ENCODE measurements at regions not wholly inside any gene's neighbourhood (a gene's known extent, or its start where the extent isn't known, plus 50 kb on each side); places are given as distances from the start of the nearest gene placed in this dataset.

GRCh38 chr1:196144588-196144987 is 463.7 kb downstream of the KCNT2 start:
- TF ChIP-seq, protein P1, sequence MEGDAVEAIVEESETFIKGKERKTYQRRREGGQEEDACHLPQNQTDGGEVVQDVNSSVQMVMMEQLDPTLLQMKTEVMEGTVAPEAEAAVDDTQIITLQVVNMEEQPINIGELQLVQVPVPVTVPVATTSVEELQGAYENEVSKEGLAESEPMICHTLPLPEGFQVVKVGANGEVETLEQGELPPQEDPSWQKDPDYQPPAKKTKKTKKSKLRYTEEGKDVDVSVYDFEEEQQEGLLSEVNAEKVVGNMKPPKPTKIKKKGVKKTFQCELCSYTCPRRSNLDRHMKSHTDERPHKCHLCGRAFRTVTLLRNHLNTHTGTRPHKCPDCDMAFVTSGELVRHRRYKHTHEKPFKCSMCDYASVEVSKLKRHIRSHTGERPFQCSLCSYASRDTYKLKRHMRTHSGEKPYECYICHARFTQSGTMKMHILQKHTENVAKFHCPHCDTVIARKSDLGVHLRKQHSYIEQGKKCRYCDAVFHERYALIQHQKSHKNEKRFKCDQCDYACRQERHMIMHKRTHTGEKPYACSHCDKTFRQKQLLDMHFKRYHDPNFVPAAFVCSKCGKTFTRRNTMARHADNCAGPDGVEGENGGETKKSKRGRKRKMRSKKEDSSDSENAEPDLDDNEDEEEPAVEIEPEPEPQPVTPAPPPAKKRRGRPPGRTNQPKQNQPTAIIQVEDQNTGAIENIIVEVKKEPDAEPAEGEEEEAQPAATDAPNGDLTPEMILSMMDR (IDR thresholded peaks at IDR 0.05) = no peak
- TF ChIP-seq ZFX (IDR thresholded peaks at IDR 0.05; ENCODE audit: borderline replicate concordance) = no peak
- H3K27ac ChIP-seq = no peak overlapping the region

GRCh38 chr1:196143602-196144342 is 464.5 kb downstream of the KCNT2 start:
- no peak overlapping the region for H3K27ac ChIP-seq
- TF ChIP-seq, protein P1 (IDR thresholded peaks at IDR 0.05) = peak; percentile 27
- TF ChIP-seq ZFX (IDR thresholded peaks at IDR 0.05; ENCODE audit: borderline replicate concordance) = no peak

DNA sequence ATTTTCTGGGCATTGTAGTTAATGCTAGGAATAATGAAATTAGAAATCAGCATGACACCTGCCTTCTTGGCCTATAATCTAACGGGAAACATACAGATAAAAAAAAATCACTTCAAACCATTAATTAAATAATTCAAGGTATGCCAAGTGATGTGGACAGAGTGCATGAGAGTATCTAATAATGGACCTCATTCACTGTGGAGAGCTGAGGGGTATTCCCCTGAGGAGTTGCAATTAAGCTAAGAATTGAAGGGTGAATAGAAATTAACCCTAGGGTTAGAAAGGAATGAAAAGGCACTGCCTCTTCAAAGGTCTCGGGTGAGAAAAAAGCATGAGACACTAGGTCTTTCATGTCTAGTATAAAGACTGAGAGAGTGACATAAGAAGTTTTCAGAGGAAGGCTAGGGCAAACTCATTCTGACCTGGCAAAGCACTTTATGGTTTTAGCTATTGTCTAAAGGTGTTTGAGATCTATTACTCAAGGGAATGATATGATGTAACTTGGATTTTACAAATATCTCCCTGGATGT is 466.1 kb downstream of the KCNT2 start:
- no peak for TF ChIP-seq ZFX (IDR thresholded peaks at IDR 0.05; ENCODE audit: borderline replicate concordance)
- TF ChIP-seq, protein P1 (IDR thresholded peaks at IDR 0.05) = no peak
- H3K27ac ChIP-seq = no peak overlapping the region

DNA sequence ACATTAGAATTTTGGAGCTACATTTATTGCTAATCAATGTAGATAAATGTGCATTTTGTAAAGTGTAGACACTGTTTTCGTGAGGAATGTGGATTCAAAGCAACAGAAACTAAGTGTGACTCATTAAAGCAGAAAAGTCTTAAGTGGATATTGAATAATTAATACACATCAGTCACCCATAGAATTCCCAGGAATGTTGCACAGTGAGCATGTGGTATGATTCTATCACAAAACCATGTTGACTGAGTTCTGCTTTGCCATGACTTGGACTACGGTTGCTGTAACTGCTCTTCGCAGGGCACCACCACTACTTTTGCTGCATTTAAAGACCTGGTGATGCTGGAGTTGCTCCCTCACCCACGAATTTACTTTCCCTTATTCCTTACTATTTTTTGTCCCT is 471.8 kb downstream of the KCNT2 start:
- TF ChIP-seq ZFX (IDR thresholded peaks at IDR 0.05; ENCODE audit: borderline replicate concordance) = no peak
- TF ChIP-seq, protein P1 (IDR thresholded peaks at IDR 0.05) = no peak
- H3K27ac ChIP-seq = no peak overlapping the region

DNA sequence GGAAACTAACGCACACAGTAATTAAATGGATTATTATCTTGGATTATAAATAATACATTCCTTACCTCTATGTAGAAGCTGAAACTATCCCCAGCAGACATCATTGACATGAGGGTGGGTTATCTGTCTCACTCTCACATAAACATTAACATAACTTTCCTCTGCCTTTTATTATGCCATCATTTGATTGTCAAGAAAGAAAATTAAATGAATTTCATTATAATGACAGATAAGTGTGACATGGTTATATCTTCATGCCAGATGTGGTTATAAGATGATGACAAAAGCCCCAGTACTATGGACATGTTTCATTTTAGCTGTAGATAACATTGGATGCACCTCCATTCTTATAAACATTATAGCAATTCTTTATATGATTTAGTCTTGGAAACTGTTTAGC is 476.5 kb downstream of the KCNT2 start:
- TF ChIP-seq ZFX (IDR thresholded peaks at IDR 0.05; ENCODE audit: borderline replicate concordance) = no peak
- TF ChIP-seq, protein P1 (IDR thresholded peaks at IDR 0.05) = no peak
- H3K27ac ChIP-seq = no peak overlapping the region

- H3K27ac ChIP-seq = no peak overlapping the region
- TF ChIP-seq, protein P1 (IDR thresholded peaks at IDR 0.05) = no peak
- no peak for TF ChIP-seq ZFX (IDR thresholded peaks at IDR 0.05; ENCODE audit: borderline replicate concordance)
These were observed 479.4 kb downstream of the KCNT2 start for GRCh38 chr1:196128835-196129234.

DNA sequence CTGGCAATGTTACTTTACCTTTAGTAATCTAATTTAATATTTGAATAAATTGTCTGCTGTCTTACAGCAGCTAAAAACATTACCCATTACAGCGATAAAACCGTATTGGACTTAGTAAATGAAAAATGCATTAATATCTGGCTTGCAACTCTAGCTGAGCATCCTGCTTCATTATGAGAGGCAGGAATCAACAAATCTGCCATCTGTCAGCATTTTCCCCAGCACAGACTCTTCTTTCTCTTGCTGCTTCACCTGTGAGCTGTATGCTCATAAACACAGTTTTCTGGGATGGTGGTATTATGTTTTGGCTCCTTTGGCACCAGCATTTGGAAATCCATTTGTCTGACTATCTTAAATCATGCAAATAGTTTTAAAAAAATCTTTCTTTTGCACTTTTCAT is 487.1 kb downstream of the KCNT2 start:
- TF ChIP-seq, protein P1 (IDR thresholded peaks at IDR 0.05) = no peak
- no peak for TF ChIP-seq ZFX (IDR thresholded peaks at IDR 0.05; ENCODE audit: borderline replicate concordance)
- no peak overlapping the region for H3K27ac ChIP-seq

All from 22Rv1 (cell line).